HEK293T (cell line): ENCODE measurements at regions not wholly inside any gene's neighbourhood (a gene's known extent, or its start where the extent isn't known, plus 50 kb on each side); places are given as distances from the start of the nearest gene placed in this dataset.

Experiments used
- CTCF ChIA-PET: fragments of 350-600 bp; formaldehyde crosslinking; extraction: SDS; loops from one replicate; lab custom pipeline; 2021; ENCODE audit warnings: antibody characterized with exemption, inconsistent platforms; lab: Yijun Ruan, JAX
- POLR2A ChIA-PET: fragments of 350-600 bp; formaldehyde crosslinking; extraction: SDS; loops from one replicate; lab custom pipeline; 2020; ENCODE audit warnings: antibody characterized with exemption, inconsistent platforms; lab: Yijun Ruan, JAX
- DNase-seq: peaks from one replicate; pipeline ENCODE4 v3.0.0; 2012; ENCODE audit warnings: mixed read lengths; ENCODE audit errors: extremely low spot score
- ARNT ChIP-seq: fragments of 450-650 bp; IDR thresholded peaks from 2 replicates; pipeline ENCODE4 v1.6.1; 2017; ENCODE audit warnings: mild to moderate bottlenecking
- BHLHE40 ChIP-seq: fragments of 450-650 bp; IDR thresholded peaks from 2 replicates; pipeline ENCODE4 v1.6.1; 2016; ENCODE audit warnings: mild to moderate bottlenecking, moderate library complexity, borderline replicate concordance
- CTBP1 ChIP-seq: fragments of 450-650 bp; IDR thresholded peaks from 2 replicates; pipeline ENCODE4 v1.6.1; 2016; ENCODE audit warnings: borderline replicate concordance
- ELF4 ChIP-seq: fragments of 450-650 bp; IDR thresholded peaks from 2 replicates; pipeline ENCODE4 v1.6.1; 2017; ENCODE audit warnings: antibody characterized with exemption
- FOXA1 ChIP-seq: fragments of 450-650 bp; IDR thresholded peaks from 2 replicates; pipeline ENCODE4 v1.6.1; 2016; ENCODE audit warnings: mild to moderate bottlenecking
- FOXK2 ChIP-seq: fragments of 450-650 bp; IDR thresholded peaks from 2 replicates; pipeline ENCODE4 v1.6.1; 2016; ENCODE audit warnings: mild to moderate bottlenecking
- FOXM1 ChIP-seq: fragments of 450-650 bp; IDR thresholded peaks from 2 replicates; pipeline ENCODE4 v1.6.1; 2017; ENCODE audit warnings: mild to moderate bottlenecking, borderline replicate concordance
- HDGF ChIP-seq: fragments of 450-650 bp; IDR thresholded peaks from 2 replicates; pipeline ENCODE4 v1.6.1; 2017; ENCODE audit warnings: antibody characterized with exemption, borderline replicate concordance
- L3MBTL2 ChIP-seq: fragments of 450-650 bp; conservative IDR thresholded peaks from 2 replicates; pipeline ENCODE4 v1.6.1; 2016; ENCODE audit warnings: mild to moderate bottlenecking
- LEF1 ChIP-seq: fragments of 450-650 bp; IDR thresholded peaks from 2 replicates; pipeline ENCODE4 v1.6.1; 2017; ENCODE audit warnings: mild to moderate bottlenecking, borderline replicate concordance
- NFRKB ChIP-seq: fragments of 450-650 bp; IDR thresholded peaks from 2 replicates; pipeline ENCODE4 v1.6.1; 2016; ENCODE audit warnings: mild to moderate bottlenecking, moderate library complexity
- SP1 ChIP-seq: fragments of 450-650 bp; IDR thresholded peaks from 2 replicates; pipeline ENCODE4 v1.6.1; 2017
- SUZ12 ChIP-seq: fragments of 450-650 bp; IDR thresholded peaks from 2 replicates; pipeline ENCODE4 v1.6.1; 2016; ENCODE audit warnings: mild to moderate bottlenecking
- TARDBP ChIP-seq: fragments of 450-650 bp; IDR thresholded peaks from 2 replicates; pipeline ENCODE4 v1.6.1; 2016
- ZNF384 ChIP-seq: fragments of 450-650 bp; IDR thresholded peaks from 2 replicates; pipeline ENCODE4 v1.6.1; 2016
- TF ChIP-seq, protein P1 (sequence below): fragments of 450-650 bp; IDR thresholded peaks from 2 replicates; pipeline ENCODE4 v1.6.1; 2016

DNA sequence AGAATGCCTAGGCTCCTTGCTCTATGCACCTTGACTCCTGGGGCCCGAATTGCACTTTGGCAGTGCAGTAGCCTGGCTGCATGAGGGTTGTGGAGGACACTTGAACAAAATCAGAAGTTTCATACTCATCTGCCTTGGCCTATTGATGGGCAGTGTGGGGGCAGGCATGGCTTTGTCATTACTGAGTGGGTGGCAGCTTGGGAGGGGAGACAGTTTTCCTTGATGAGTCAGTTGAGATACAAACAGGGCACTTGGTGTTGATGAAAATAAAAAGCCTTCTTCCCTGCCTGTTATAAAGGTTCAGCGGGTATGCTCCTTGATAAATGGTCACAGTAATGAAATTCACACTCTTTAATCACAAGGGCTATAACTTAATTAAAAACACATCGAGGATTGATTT lies 126.8 kb upstream of the MAMLD1 start:
- POLR2A ChIA-PET, result no interaction called here
- CTCF ChIA-PET, result no interaction called here
- DNase-seq, result no peak
- TF ChIP-seq, protein P1, sequence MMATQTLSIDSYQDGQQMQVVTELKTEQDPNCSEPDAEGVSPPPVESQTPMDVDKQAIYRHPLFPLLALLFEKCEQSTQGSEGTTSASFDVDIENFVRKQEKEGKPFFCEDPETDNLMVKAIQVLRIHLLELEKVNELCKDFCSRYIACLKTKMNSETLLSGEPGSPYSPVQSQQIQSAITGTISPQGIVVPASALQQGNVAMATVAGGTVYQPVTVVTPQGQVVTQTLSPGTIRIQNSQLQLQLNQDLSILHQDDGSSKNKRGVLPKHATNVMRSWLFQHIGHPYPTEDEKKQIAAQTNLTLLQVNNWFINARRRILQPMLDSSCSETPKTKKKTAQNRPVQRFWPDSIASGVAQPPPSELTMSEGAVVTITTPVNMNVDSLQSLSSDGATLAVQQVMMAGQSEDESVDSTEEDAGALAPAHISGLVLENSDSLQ, result no peak
- TF ChIP-seq FOXA1, result no peak
- TF ChIP-seq TARDBP, result no peak
- no peak for TF ChIP-seq SUZ12
- TF ChIP-seq CTBP1, result no peak
- TF ChIP-seq HDGF, result no peak
- no peak for TF ChIP-seq BHLHE40
- no peak for TF ChIP-seq FOXM1
- no peak for TF ChIP-seq FOXK2
- no peak for TF ChIP-seq LEF1
- TF ChIP-seq ARNT, result no peak
- no peak for TF ChIP-seq ELF4
- no peak for TF ChIP-seq L3MBTL2
- no peak for TF ChIP-seq NFRKB
- TF ChIP-seq ZNF384, result no peak
- TF ChIP-seq SP1, result no peak

DNA sequence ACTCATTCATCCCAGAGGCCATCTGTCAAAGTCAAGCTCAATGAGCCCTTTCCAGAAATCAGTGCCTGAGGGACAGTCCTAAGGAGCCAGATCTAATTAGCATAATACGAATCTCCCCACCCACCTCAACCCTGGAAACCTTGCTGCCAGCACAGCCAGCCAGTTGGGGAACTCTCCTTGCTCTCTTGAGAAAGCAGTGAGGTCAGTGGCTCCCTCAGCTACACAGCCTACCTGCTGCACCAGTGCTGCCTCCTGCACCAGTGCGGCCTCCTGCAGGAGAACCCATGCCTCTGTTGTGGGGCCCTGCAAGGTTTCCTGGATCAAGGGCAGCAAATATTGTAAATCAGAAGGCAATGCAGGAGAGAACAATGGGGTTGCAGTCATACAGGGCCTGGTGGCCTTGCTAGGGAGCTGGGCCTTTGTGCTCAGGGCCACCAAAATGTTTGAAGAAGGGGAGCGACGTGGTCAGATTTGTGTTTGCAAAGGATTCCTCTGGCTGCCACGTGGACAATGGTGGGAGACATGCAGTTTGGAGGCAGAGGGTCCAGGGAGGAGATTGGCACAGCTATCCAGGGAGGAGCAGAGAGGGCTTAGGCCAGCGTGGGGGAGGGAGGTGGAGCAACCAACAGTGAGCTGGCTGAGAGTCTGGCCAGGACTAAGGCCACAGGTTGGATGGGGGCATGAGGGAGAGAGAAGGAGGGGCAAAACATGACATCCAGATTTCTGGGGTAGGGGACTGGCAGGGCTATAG lies 124.3 kb upstream of the MAMLD1 start:
- TF ChIP-seq BHLHE40 (no peak), FOXA1 (no peak), FOXK2 (no peak)
- ChIA-PET POLR2A (interaction anchor here (1.1 kb wide), 1 partner anchor 127 kb away, joined by 3 read pairs; no protein-coding TSS in a partner anchor), CTCF (no interaction called here)
- no peak for DNase-seq

DNA sequence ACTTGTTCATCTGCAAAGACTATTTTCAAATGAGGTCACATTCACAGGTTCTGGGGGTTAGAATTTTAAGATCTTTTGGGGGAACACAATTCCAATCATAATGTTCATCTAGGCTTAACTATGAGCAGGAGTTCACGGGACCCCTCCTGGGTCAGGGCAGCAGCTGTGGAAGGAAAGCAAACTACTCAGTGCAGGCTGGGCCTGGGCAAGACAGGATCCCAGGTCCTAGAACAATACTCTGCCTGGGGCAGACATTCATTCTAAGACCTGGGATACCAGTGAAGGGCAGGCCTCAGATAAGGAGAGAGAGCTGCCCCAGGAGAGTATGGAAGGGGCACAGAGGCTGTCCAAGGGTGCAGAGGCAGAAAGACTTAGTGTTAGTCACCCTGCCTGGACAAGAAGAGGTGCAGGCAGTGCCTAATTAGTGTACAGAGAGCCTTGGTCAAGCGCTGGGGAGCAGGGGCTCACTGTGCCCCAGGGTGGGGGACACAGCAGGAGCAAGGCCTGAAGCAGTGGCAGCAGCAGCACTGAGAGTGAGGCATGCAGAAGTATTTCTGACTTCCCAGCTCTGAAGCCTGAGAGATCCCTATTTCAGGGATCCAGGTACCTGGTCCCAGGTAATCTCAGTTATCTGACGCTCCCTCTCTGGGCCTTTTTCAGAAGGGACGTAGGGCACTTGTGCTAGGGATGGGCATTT lies 123.0 kb upstream of the MAMLD1 start:
- TF ChIP-seq SUZ12 (no peak), FOXM1 (no peak), BHLHE40 (no peak), NFRKB (no peak), L3MBTL2 (no peak), ZNF384 (no peak)
- TF ChIP-seq, protein P1, result no peak
- CTCF ChIA-PET, result no interaction called here
- POLR2A ChIA-PET, result no interaction called here
- DNase-seq, result no peak

DNA sequence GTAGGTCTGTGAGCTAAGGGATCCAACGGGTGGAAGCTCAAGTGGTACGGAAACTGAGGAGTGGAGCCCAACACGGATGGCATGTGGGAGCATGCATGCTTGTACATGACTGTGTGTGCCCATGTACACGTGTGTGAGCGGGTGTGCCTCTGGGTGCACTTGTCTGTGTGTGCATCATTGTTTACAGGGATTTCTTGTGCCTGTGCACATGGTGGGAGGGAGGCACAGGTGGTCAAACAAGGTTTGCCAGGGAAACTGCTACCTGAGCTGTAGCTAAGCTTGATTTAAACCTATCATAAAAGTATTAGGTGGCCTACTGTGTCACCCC lies 122.5 kb upstream of the MAMLD1 start:
- POLR2A ChIA-PET, result no interaction called here
- CTCF ChIA-PET, result no interaction called here
- TF ChIP-seq CTBP1, result no peak
- no peak for TF ChIP-seq TARDBP
- TF ChIP-seq L3MBTL2, result no peak
- no peak for TF ChIP-seq LEF1
- TF ChIP-seq ARNT, result no peak
- TF ChIP-seq FOXK2, result no peak
- TF ChIP-seq SP1, result no peak
- TF ChIP-seq BHLHE40, result no peak
- TF ChIP-seq, protein P1, result no peak
- TF ChIP-seq ELF4, result no peak
- no peak for TF ChIP-seq FOXM1
- no peak for TF ChIP-seq SUZ12
- no peak for TF ChIP-seq HDGF
- TF ChIP-seq FOXA1, result no peak
- TF ChIP-seq NFRKB, result no peak
- TF ChIP-seq ZNF384, result no peak
- no peak for DNase-seq

DNA sequence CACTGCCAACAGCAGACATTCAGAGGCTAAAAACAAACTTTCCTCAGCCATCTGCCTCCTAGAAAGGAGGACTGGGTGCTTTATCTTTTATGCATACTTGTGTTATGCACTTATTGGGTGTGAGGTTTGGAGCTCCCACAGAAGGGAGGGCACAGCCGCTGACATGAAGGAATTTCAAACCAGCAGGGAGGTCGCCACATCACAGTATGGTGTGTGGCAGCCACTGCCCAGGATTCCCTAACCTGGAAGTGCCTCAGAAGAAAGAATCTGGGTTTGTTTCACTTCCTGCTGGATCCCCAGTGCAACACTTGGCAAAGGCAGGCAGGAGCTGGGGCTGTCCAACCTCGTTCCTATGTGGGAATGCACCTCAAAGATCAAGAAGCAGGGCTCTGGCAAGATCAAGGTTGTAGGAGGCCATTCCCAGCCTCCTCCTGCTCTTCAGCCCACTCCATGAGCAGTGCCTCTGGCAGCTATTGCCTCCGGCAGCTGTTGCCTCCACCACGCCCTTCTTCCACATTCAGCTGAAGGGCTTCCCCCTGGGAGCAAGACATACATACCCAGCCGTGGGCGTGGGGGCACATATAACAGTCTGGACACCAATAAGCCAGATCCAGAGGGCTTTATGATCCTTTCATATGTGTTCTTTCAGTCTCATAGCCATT lies 109.0 kb upstream of the MAMLD1 start:
- no peak for TF ChIP-seq BHLHE40
- TF ChIP-seq NFRKB, result no peak
- no peak for TF ChIP-seq CTBP1
- no peak for TF ChIP-seq FOXM1
- CTCF ChIA-PET, result no interaction called here
- DNase-seq, result no peak
- POLR2A ChIA-PET, result no interaction called here

DNA sequence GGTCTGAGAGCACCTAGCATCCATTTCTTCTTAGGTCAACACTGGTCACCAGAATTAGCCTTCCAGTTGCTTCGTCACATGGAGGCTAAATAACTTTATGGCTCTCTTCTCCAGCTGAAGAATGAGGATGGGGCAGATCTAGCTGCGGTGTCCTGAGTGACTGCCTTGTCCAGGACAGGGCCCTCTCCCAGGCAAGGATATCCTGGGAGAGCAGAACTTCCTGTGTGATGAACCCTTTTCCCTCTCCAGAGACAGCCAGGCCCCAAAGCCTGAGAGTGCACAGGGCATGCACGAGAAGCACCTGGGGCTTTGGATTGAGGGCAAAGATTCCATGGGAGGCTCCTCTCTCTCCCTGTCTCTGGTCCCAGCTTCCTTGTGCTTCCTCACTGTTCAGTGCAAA lies 108.2 kb upstream of the MAMLD1 start:
- POLR2A ChIA-PET, result no interaction called here
- TF ChIP-seq SP1 (no peak), BHLHE40 (no peak), HDGF (no peak), TARDBP (no peak), ARNT (no peak), NFRKB (no peak), L3MBTL2 (no peak), ZNF384 (no peak), FOXM1 (no peak), SUZ12 (no peak), FOXA1 (no peak), FOXK2 (no peak), ELF4 (no peak)
- TF ChIP-seq, protein P1, result no peak
- no peak for DNase-seq
- CTCF ChIA-PET, result no interaction called here
